ENCODE measurements at regions not wholly inside any gene's neighbourhood (a gene's known extent, or its start where the extent isn't known, plus 50 kb on each side); places are given as distances from the start of the nearest gene placed in this dataset.

DNA sequence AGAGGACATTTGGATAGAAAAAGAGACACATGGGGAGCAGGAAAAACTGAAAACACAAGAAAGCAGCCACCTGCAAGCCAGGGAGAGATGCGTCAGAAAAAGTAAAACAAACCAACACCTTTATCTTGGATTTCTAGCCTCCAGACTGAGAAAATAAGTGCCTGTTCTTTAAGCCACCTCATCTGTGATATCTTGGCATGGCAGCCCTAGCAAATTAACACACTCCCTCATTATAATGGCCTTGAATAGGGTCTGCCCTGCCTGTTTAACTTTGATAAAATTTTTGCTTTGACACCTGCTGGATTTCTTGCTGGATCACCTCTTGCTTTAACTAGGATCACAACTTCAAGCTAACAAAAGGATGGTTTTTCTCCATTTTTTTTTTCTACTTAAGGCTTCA is 1892.0 kb upstream of the IGFBP7 start:
- no peak overlapping the region for H3K4me3 ChIP-seq (ENCODE audit: low read depth in 1 of 2, low read length in 2 of 2)
- H3K27me3 ChIP-seq (ENCODE audit: control insufficient read depth in 1 of 2, insufficient read depth in 2 of 2, low read length in 2 of 2): no peaks in the 10 kb centered on the region
- no peak overlapping the region for H3K27ac ChIP-seq (ENCODE audit: low read depth, low read length)
- no peaks in the 10 kb centered on the region for H3K36me3 ChIP-seq (ENCODE audit: control insufficient read depth in 1 of 2, insufficient read depth in 2 of 2, low read length in 2 of 2)
- H3K9me3 ChIP-seq (ENCODE audit: control insufficient read depth in 1 of 2, low read length in 2 of 2): no peaks in the 10 kb centered on the region
- H3K9ac ChIP-seq (ENCODE audit: low read depth in 1 of 2, low read length in 2 of 2): no peak overlapping the region
- no peaks in the 10 kb centered on the region for H3K4me1 ChIP-seq (ENCODE audit: control insufficient read depth in 1 of 2, insufficient read depth in 2 of 2, low read length in 2 of 2)

DNA sequence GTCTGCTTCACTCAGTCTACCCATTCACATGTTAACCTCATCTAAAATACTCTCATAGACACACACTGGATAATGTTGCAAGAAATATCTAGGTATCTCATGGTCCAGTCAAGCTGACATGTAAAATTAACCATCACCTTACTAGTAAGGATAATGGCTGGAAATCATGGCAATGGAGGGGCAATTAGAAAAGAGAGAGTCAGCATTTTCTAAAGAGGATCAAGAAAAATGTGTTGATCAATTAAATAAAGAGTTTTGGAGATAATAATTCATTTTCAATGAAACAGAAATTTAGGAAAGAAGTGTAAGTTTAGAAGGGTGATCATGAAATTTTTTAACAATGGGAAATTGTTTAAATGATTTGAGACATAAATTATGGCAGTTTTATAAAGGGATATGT is 1914.1 kb upstream of the IGFBP7 start:
- Histone ChIP-seq H3K9me3 (ENCODE audit: control insufficient read depth in 1 of 2, low read length in 2 of 2) (no peaks in the 10 kb centered on the region), H3K27me3 (ENCODE audit: control insufficient read depth in 1 of 2, insufficient read depth in 2 of 2, low read length in 2 of 2) (no peaks in the 10 kb centered on the region), H3K4me3 (ENCODE audit: low read depth in 1 of 2, low read length in 2 of 2) (no peak overlapping the region), H3K27ac (ENCODE audit: low read depth, low read length) (no peak overlapping the region), H3K9ac (ENCODE audit: low read depth in 1 of 2, low read length in 2 of 2) (no peak overlapping the region), H3K36me3 (ENCODE audit: control insufficient read depth in 1 of 2, insufficient read depth in 2 of 2, low read length in 2 of 2) (no peaks in the 10 kb centered on the region), H3K4me1 (ENCODE audit: control insufficient read depth in 1 of 2, insufficient read depth in 2 of 2, low read length in 2 of 2) (no peaks in the 10 kb centered on the region)

DNA sequence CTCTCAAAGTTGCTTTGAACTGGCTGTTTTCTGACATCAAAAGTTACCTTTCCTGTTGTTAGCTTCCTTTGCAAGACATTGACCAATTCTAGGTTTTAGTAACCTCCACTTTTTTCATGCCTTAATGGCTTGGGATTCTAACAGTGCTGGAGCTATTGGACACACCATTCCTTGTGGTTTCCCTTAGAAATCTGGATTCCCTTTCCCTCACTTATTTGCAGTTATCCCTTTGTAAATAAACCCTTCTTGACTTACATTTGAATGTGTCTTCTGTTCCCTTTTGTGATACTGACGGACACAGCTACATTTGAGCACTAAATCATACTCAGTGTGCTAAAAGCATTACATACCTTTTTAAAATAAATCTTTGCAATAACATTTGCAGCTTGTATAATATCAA is 1927.6 kb upstream of the IGFBP7 start:
- no peaks in the 10 kb centered on the region for H3K36me3 ChIP-seq (ENCODE audit: control insufficient read depth in 1 of 2, insufficient read depth in 2 of 2, low read length in 2 of 2)
- H3K4me3 ChIP-seq (ENCODE audit: low read depth in 1 of 2, low read length in 2 of 2): no peak overlapping the region

DNA sequence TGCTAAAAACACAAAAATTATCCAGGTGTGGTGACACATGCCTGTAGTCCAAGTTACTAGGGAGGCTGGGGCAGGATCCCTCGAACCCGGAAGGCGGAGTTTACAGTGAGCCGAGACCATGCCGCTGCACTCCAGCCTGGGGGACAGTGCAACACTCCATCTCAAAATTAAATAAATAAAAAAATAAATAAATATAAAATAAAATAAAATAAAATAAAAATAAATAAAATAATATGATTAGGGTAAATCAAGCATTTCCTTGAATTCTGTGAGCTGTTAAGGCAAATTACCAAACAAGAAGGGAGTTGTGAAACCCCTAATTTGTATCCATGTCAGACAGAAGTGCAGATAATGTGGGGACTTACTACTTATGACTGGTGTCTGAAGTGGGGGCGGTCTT is 1928.9 kb upstream of the IGFBP7 start:
- H3K4me3 ChIP-seq (ENCODE audit: low read depth in 1 of 2, low read length in 2 of 2): no peak overlapping the region
- H3K36me3 ChIP-seq (ENCODE audit: control insufficient read depth in 1 of 2, insufficient read depth in 2 of 2, low read length in 2 of 2): no peaks in the 10 kb centered on the region
- H3K27me3 ChIP-seq (ENCODE audit: control insufficient read depth in 1 of 2, insufficient read depth in 2 of 2, low read length in 2 of 2): no peaks in the 10 kb centered on the region
- no peak overlapping the region for H3K9ac ChIP-seq (ENCODE audit: low read depth in 1 of 2, low read length in 2 of 2)
- no peak overlapping the region for H3K27ac ChIP-seq (ENCODE audit: low read depth, low read length)
- no peaks in the 10 kb centered on the region for H3K9me3 ChIP-seq (ENCODE audit: control insufficient read depth in 1 of 2, low read length in 2 of 2)
- H3K4me1 ChIP-seq (ENCODE audit: control insufficient read depth in 1 of 2, insufficient read depth in 2 of 2, low read length in 2 of 2): no peaks in the 10 kb centered on the region

More for the DNA sequence above, 1927.6 kb upstream of the IGFBP7 start:
- Histone ChIP-seq H3K9me3 (ENCODE audit: control insufficient read depth in 1 of 2, low read length in 2 of 2) (no peaks in the 10 kb centered on the region), H3K27me3 (ENCODE audit: control insufficient read depth in 1 of 2, insufficient read depth in 2 of 2, low read length in 2 of 2) (no peaks in the 10 kb centered on the region), H3K4me1 (ENCODE audit: control insufficient read depth in 1 of 2, insufficient read depth in 2 of 2, low read length in 2 of 2) (no peaks in the 10 kb centered on the region), H3K27ac (ENCODE audit: low read depth, low read length) (no peak overlapping the region), H3K9ac (ENCODE audit: low read depth in 1 of 2, low read length in 2 of 2) (no peak overlapping the region)

DNA sequence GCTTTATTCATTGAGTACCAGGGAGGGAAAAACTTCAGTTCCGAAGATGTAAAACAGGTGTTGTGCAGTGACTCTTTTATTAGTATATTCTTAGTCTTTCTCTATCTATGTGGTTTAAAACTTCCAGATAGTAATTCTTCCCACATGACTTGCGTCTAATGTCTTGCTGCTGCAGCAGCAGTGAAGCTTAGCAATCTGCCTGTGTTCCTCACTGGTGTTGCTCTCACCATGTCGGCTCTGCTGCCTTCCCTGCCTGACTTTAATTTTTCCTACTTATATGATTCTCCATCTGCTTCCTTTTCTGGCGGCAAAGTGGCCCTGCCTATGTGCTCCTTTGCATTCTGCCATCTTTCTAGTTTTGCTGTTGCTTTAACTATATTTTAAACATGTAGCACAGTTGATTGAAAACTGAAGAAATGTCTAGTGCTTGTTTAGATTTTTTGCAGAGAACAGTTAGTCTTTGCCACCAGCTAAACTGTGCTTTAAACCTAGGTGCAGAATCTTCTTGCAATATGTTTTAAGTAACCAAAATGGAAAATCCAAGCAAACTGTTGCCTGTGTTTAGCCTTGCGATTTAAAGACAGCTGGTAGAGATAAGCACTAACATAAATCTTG is 1934.2 kb upstream of the IGFBP7 start:
- no peaks in the 10 kb centered on the region for H3K27me3 ChIP-seq (ENCODE audit: control insufficient read depth in 1 of 2, insufficient read depth in 2 of 2, low read length in 2 of 2)
- H3K4me3 ChIP-seq (ENCODE audit: low read depth in 1 of 2, low read length in 2 of 2): no peak overlapping the region
- no peak overlapping the region for H3K27ac ChIP-seq (ENCODE audit: low read depth, low read length)
- H3K36me3 ChIP-seq (ENCODE audit: control insufficient read depth in 1 of 2, insufficient read depth in 2 of 2, low read length in 2 of 2): no peaks in the 10 kb centered on the region
- no peaks in the 10 kb centered on the region for H3K4me1 ChIP-seq (ENCODE audit: control insufficient read depth in 1 of 2, insufficient read depth in 2 of 2, low read length in 2 of 2)
- no peaks in the 10 kb centered on the region for H3K9me3 ChIP-seq (ENCODE audit: control insufficient read depth in 1 of 2, low read length in 2 of 2)
- H3K9ac ChIP-seq (ENCODE audit: low read depth in 1 of 2, low read length in 2 of 2): no peak overlapping the region

DNA sequence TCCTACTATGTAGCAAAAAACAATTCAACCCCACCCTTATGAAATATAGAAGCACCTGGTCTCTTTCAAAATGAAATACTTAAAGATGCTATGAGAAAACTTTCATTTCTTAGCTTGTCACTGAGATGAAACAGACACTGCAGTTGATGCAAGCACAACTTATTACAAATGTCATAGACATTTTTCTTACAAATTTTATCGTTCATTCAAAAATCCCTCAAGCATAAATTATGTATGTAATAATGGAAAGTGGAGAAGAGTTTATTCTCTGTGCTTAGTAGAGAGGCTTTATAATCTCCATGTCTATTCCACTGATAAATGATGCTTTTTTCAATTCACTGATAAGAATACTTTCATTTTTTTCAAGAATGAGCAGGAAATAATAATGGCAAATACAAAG is 1943.9 kb upstream of the IGFBP7 start:
- H3K4me1 ChIP-seq (ENCODE audit: control insufficient read depth in 1 of 2, insufficient read depth in 2 of 2, low read length in 2 of 2): no peaks in the 10 kb centered on the region
- H3K27ac ChIP-seq (ENCODE audit: low read depth, low read length): no peak overlapping the region
- no peak overlapping the region for H3K9ac ChIP-seq (ENCODE audit: low read depth in 1 of 2, low read length in 2 of 2)
- H3K4me3 ChIP-seq (ENCODE audit: low read depth in 1 of 2, low read length in 2 of 2): no peak overlapping the region
- H3K36me3 ChIP-seq (ENCODE audit: control insufficient read depth in 1 of 2, insufficient read depth in 2 of 2, low read length in 2 of 2): no peaks in the 10 kb centered on the region
- H3K27me3 ChIP-seq (ENCODE audit: control insufficient read depth in 1 of 2, insufficient read depth in 2 of 2, low read length in 2 of 2): no peaks in the 10 kb centered on the region
- peaks cover 4 to 7% of the 10 kb centered on the region in 2 donors for H3K9me3 ChIP-seq (ENCODE audit: control insufficient read depth in 1 of 2, low read length in 2 of 2)

DNA sequence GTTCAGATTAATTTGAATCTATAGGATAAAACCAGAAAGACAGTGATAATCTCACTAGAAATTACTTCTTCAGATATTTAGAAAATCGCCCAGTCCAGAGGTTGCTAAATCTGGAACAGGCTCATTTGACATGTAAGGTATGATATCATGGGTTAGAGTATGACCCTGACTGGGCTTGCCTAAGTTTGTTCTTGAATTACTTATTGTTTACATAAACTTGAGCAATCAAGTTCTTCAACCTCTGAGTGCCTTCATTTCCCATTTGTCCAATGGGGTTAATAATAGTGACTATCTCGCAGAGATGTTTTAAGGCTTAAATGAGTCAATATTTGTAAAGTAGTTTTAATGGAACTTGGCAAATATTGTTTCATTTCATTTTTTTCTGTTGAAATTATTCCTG is 1947.6 kb upstream of the IGFBP7 start:
- peaks cover 0 to 2% of the 10 kb centered on the region in 2 donors for H3K9me3 ChIP-seq (ENCODE audit: control insufficient read depth in 1 of 2, low read length in 2 of 2)
- H3K27me3 ChIP-seq (ENCODE audit: control insufficient read depth in 1 of 2, insufficient read depth in 2 of 2, low read length in 2 of 2): no peaks in the 10 kb centered on the region
- H3K4me3 ChIP-seq (ENCODE audit: low read depth in 1 of 2, low read length in 2 of 2): no peak overlapping the region
- no peaks in the 10 kb centered on the region for H3K36me3 ChIP-seq (ENCODE audit: control insufficient read depth in 1 of 2, insufficient read depth in 2 of 2, low read length in 2 of 2)
- H3K9ac ChIP-seq (ENCODE audit: low read depth in 1 of 2, low read length in 2 of 2): no peak overlapping the region
- H3K27ac ChIP-seq (ENCODE audit: low read depth, low read length): no peak overlapping the region
- no peaks in the 10 kb centered on the region for H3K4me1 ChIP-seq (ENCODE audit: control insufficient read depth in 1 of 2, insufficient read depth in 2 of 2, low read length in 2 of 2)

DNA sequence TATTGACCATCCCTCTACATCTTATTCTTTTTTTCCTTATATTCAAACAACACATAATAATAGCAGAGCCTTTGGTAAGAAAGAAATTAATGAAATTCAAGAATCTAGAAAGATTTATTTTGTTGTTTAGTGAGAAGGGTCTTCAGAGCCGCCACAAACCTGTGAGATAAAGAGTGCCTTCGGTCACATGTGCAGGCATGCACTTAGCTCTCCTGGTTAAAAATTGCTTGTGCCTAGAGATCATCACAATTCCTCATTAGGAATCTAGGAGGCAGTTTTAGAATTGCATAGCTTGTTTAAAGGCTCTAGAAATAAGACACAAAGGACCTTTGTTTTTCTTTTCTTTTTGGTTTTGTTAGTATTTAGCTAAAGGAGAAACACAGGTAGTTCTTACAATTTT is 1948.4 kb upstream of the IGFBP7 start:
- Histone ChIP-seq H3K36me3 (ENCODE audit: control insufficient read depth in 1 of 2, insufficient read depth in 2 of 2, low read length in 2 of 2) (no peaks in the 10 kb centered on the region), H3K4me1 (ENCODE audit: control insufficient read depth in 1 of 2, insufficient read depth in 2 of 2, low read length in 2 of 2) (no peaks in the 10 kb centered on the region), H3K4me3 (ENCODE audit: low read depth in 1 of 2, low read length in 2 of 2) (no peak overlapping the region), H3K9ac (ENCODE audit: low read depth in 1 of 2, low read length in 2 of 2) (no peak overlapping the region), H3K9me3 (ENCODE audit: control insufficient read depth in 1 of 2, low read length in 2 of 2) (peaks cover 0 to 2% of the 10 kb centered on the region in 2 donors), H3K27ac (ENCODE audit: low read depth, low read length) (no peak overlapping the region), H3K27me3 (ENCODE audit: control insufficient read depth in 1 of 2, insufficient read depth in 2 of 2, low read length in 2 of 2) (no peaks in the 10 kb centered on the region)

DNA sequence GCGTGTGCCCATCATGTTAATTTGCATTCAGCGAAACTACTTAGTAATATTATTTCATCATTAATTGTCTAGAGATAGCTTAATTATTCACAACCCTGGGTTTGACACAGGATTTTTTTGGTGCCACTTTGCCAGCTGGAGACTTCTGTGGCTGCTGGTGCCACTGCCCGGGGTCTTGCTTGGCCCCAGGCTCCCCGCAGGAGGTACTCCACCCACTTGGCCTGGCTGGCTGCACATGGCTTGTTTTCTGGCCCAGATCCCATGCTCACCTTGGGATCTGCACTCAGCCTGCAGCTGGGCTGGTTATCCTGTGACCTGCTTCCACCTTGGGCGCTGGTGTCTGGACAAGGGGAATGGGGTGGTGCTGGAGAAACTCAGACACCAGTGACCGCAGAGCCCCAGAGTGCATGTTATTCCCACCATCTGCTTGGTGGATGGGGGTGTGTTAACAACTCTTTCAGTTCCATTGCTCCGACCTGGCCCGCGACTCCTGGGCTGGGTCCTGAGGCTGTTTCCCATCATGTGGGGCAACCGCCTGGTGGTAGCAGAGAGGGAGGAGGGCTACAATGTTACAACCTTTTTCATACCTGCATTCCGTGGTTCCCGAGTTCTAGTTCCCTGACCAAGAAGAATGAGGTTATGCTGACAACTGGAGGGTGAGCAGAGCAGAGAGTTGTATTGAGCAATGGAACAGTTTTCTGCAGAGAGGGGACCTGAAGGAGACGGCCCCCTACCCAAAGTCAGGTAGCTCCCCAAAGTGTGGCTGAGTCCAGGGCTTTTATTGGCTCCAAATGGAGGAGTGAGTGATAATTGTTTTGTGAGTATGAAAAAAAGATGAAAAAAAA is 1950.0 kb upstream of the IGFBP7 start:
- Histone ChIP-seq H3K27me3 (ENCODE audit: control insufficient read depth in 1 of 2, insufficient read depth in 2 of 2, low read length in 2 of 2) (no peaks in the 10 kb centered on the region), H3K9ac (ENCODE audit: low read depth in 1 of 2, low read length in 2 of 2) (no peak overlapping the region), H3K9me3 (ENCODE audit: control insufficient read depth in 1 of 2, low read length in 2 of 2) (peaks cover 0 to 2% of the 10 kb centered on the region in 2 donors), H3K4me3 (ENCODE audit: low read depth in 1 of 2, low read length in 2 of 2) (no peak overlapping the region), H3K36me3 (ENCODE audit: control insufficient read depth in 1 of 2, insufficient read depth in 2 of 2, low read length in 2 of 2) (no peaks in the 10 kb centered on the region), H3K27ac (ENCODE audit: low read depth, low read length) (no peak overlapping the region), H3K4me1 (ENCODE audit: control insufficient read depth in 1 of 2, insufficient read depth in 2 of 2, low read length in 2 of 2) (no peaks in the 10 kb centered on the region)

DNA sequence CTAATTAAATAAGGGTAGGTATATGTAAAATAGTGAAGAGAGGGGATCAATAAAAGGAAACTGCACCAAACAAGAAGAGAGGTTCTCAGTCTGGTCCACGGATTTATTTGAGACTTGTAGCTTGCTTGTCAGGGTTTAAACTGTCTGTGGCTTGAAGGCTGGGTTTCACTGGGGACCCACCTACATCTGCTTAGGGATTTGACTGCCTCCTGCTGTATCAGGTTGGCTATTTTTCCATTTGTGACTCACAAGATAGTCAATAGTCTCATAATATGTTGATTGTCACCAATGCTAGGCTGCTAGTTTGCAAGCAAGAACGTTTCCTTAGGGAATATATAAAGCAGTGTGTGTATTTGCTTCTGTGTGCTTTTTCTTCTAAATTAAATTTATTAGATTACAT is 1950.7 kb upstream of the IGFBP7 start:
- no peaks in the 10 kb centered on the region for H3K27me3 ChIP-seq (ENCODE audit: control insufficient read depth in 1 of 2, insufficient read depth in 2 of 2, low read length in 2 of 2)
- no peak overlapping the region for H3K9ac ChIP-seq (ENCODE audit: low read depth in 1 of 2, low read length in 2 of 2)
- no peaks in the 10 kb centered on the region for H3K4me1 ChIP-seq (ENCODE audit: control insufficient read depth in 1 of 2, insufficient read depth in 2 of 2, low read length in 2 of 2)
- H3K36me3 ChIP-seq (ENCODE audit: control insufficient read depth in 1 of 2, insufficient read depth in 2 of 2, low read length in 2 of 2): no peaks in the 10 kb centered on the region
- H3K9me3 ChIP-seq (ENCODE audit: control insufficient read depth in 1 of 2, low read length in 2 of 2): peaks cover 0 to 2% of the 10 kb centered on the region in 2 donors
- H3K4me3 ChIP-seq (ENCODE audit: low read depth in 1 of 2, low read length in 2 of 2): no peak overlapping the region
- H3K27ac ChIP-seq (ENCODE audit: low read depth, low read length): no peak overlapping the region

Data from duodenal mucosa (tissue), 2 donors.